ENCODE measurements at regions not wholly inside any gene's neighbourhood (a gene's known extent, or its start where the extent isn't known, plus 50 kb on each side); places are given as distances from the start of the nearest gene placed in this dataset.

DNA sequence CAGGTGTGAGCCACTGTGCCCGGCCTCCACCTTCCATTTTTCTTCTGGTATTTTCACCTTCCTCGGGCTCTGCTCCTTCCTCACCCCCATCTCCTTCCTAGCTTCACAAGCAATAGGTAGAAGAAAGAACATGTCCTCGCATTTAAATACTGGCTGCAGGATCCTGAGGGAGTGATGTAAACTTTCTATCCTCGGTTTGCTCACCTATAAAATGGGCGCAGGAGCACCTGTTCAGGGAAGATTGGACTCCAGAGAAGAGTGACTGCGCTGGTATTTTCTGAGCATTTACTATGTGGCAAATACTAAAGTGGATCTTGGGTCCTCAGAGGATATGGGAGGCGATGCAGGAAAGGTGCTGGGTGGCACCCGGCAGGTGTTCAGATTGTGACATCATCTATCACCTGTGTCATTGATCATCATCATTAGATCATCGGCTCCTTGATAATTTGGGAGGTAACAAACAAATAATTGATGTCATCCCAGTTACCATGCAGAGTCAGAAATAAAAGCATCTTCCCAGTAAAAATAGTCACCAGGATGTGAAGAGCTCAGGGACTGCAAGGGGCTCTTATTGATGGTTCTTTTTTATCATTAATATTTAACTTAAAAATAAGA lies 72.8 kb downstream of the FOXL1 start:
- TF ChIP-seq POLR2AphosphoS5 (IDR thresholded peaks at IDR 0.05; ENCODE audit: low read depth, low read length), result no peak
- no peak for TF ChIP-seq POLR2A (IDR thresholded peaks at IDR 0.05; ENCODE audit: low read depth, low read length)
- TF ChIP-seq TAF1 (IDR thresholded peaks at IDR 0.05; ENCODE audit: borderline replicate concordance, low read depth, low read length), result no peak

Data from GM12892 (cell line).